ENCODE measurements at regions not wholly inside any gene's neighbourhood (a gene's known extent, or its start where the extent isn't known, plus 50 kb on each side); places are given as distances from the start of the nearest gene placed in this dataset.

DNA sequence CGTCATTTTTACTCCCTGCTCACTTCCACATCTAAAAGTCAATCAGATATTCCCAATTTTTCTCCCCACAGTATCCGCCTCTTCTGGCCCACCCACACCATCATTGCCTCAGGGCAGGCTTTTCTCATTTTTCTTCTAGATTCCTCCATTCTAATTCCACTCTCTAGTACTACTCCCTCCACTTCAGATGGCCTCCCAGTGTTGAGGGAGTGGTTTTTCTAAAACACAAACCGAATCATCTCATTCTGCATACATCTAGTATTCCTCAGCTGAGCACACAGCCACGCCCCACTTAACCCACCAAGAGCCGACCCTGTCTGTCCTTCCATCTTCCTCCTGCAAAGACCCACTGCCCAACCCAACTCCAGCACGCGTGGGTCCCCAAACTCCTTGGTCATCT, 314.9 kb upstream of the NPVF start:
- 77 to 88% methylated on average over 7 of the region's 7 CpGs for whole genome bisulfite sequencing, 2 donors
- no peak overlapping the region for H3K27ac ChIP-seq
- ATAC-seq (no peak), FAIRE-seq (no peak), DNase-seq (no peak)
- no peaks in the 10 kb centered on the region for H3K9me3 ChIP-seq
- H3K4me1 ChIP-seq = no peaks in the 10 kb centered on the region
- H3K36me3 ChIP-seq = no peaks in the 10 kb centered on the region
- intact Hi-C loops (cut with DNase I) = no loop called here
- H3K27me3 ChIP-seq = no peaks in the 10 kb centered on the region
- TF ChIP-seq, protein P1, sequence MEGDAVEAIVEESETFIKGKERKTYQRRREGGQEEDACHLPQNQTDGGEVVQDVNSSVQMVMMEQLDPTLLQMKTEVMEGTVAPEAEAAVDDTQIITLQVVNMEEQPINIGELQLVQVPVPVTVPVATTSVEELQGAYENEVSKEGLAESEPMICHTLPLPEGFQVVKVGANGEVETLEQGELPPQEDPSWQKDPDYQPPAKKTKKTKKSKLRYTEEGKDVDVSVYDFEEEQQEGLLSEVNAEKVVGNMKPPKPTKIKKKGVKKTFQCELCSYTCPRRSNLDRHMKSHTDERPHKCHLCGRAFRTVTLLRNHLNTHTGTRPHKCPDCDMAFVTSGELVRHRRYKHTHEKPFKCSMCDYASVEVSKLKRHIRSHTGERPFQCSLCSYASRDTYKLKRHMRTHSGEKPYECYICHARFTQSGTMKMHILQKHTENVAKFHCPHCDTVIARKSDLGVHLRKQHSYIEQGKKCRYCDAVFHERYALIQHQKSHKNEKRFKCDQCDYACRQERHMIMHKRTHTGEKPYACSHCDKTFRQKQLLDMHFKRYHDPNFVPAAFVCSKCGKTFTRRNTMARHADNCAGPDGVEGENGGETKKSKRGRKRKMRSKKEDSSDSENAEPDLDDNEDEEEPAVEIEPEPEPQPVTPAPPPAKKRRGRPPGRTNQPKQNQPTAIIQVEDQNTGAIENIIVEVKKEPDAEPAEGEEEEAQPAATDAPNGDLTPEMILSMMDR (IDR thresholded peaks at IDR 0.05) = no peak
- H3K4me3 ChIP-seq = no peak overlapping the region

- intact Hi-C loops (cut with DNase I) = no loop called here
- TF ChIP-seq, protein P1 (IDR thresholded peaks at IDR 0.05) = no peak
- no peaks in the 10 kb centered on the region for H3K27me3 ChIP-seq
These were observed 315.5 kb upstream of the NPVF start for GRCh38 chr7:25543798-25544197.

GRCh38 chr7:25544254-25544653, 316.0 kb upstream of the NPVF start:
- H3K27me3 ChIP-seq = no peaks in the 10 kb centered on the region
- WGBS, 2 donors = 65 to 72% methylated on average over 5 of the region's 5 CpGs
- intact Hi-C loops (cut with DNase I) = no loop called here
- TF ChIP-seq, protein P1 (IDR thresholded peaks at IDR 0.05) = no peak
- ATAC-seq = no peak
- no peak overlapping the region for H3K27ac ChIP-seq
- H3K4me1 ChIP-seq = no peaks in the 10 kb centered on the region
- no peak for DNase-seq
- no peak for FAIRE-seq
- no peak overlapping the region for H3K4me3 ChIP-seq
- H3K36me3 ChIP-seq = no peaks in the 10 kb centered on the region
- H3K9me3 ChIP-seq = no peaks in the 10 kb centered on the region

More at GRCh38 chr7:25543798-25544197, 315.5 kb upstream of the NPVF start:
- WGBS, 2 donors = 62 to 71% methylated on average over 2 of the region's 2 CpGs
- no peak overlapping the region for H3K27ac ChIP-seq
- no peaks in the 10 kb centered on the region for H3K36me3 ChIP-seq
- FAIRE-seq (no peak), DNase-seq (no peak), ATAC-seq (no peak)
- no peaks in the 10 kb centered on the region for H3K9me3 ChIP-seq
- H3K4me1 ChIP-seq = no peaks in the 10 kb centered on the region
- H3K4me3 ChIP-seq = no peak overlapping the region

DNA sequence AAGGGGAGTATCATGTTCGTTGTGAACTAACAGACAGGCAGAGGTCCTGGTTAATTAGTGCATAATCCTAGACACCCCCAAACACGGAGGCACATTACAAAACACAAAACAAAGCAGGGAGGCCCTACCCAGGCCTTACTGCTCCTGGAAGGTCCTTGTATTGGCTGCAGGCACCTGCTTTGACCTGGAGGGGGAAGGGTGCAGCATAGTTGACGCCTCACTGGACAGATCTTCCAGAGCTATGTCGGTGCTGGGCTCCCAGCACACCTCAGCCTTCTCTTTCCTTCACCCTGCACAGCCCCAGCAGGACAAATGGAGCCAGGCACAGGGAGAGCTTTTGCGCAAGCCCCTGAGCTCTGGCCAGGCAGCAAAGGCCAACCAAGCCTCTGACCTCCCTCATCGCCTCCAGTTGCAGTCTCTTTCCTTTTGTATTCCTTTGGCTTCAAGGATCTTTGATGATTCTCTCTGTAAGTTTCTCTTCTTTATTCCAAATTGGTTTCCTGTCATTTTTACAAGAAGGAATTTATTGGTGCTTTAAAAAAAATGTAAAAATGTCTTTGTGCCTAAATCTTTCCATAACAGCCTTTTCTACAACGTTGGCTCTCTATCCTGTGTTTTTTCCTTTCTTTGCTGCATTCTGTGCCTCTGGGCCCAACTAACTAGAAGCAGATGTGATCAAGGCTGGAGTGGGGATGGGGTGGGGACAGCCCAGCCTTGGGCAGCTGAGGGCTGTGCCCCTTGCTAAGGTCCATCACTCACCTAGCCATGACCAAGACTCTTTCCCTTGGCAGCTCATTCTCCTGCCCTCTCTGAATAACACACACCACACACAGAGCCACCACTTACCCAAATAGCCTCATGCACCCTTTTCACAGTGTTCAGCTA, 317.1 kb upstream of the NPVF start:
- Histone ChIP-seq H3K4me1 (no peaks in the 10 kb centered on the region), H3K4me3 (no peak overlapping the region), H3K27ac (no peak overlapping the region), H3K9me3 (no peaks in the 10 kb centered on the region), H3K36me3 (no peaks in the 10 kb centered on the region), H3K27me3 (no peaks in the 10 kb centered on the region)
- 67 to 70% methylated on average over 7 of the region's 7 CpGs for WGBS, 2 donors
- FAIRE-seq (no peak), ATAC-seq (peak in 1 of 4 donors; percentile 32), DNase-seq (no peak)
- TF ChIP-seq, protein P1 (IDR thresholded peaks at IDR 0.05) = no peak
- intact Hi-C loops (cut with DNase I) = no loop called here

DNA sequence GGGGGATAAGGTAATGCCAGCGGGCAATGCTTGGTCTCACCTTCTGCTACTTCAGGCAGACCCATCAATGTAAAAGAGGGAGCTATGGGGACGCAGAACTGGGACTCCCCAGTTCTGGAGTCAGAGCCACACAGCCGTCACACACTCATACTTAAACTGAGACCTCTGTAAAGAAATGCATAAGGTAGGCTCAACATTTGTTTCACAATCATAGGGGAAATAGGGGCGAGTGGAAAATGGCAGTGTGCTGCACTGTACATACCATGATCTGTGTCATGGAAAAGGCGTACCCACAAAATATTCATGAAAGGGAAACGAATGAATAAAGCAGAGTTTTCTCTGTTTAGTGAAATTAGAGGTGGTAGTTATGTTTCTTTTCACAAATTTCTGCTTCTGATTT, 318.0 kb upstream of the NPVF start:
- TF ChIP-seq, protein P1 (IDR thresholded peaks at IDR 0.05) = no peak
- 80 to 92% methylated on average over 6 of the region's 6 CpGs for WGBS, 2 donors
- DNase-seq (no peak), ATAC-seq (no peak), FAIRE-seq (no peak)
- Histone ChIP-seq H3K27me3 (no peaks in the 10 kb centered on the region), H3K4me3 (no peak overlapping the region), H3K27ac (no peak overlapping the region), H3K4me1 (no peaks in the 10 kb centered on the region), H3K9me3 (no peaks in the 10 kb centered on the region), H3K36me3 (no peaks in the 10 kb centered on the region)
- intact Hi-C loops (cut with DNase I) = no loop called here
